ENCODE measurements at regions not wholly inside any gene's neighbourhood (a gene's known extent, or its start where the extent isn't known, plus 50 kb on each side); places are given as distances from the start of the nearest gene placed in this dataset.

- Histone ChIP-seq H2BK15ac (ENCODE audit: low read depth, poor library complexity, severe bottlenecking) (no peak overlapping the region), H2BK5ac (ENCODE audit: low read depth, low read length, poor library complexity, severe bottlenecking) (no peak overlapping the region), H3K79me1 (replicated peaks; ENCODE audit: low read length, poor library complexity, severe bottlenecking) (no peaks in the 10 kb centered on the region), H2AFZ (ENCODE audit: low read depth, low read length) (no peak overlapping the region), H3K4me1 (ENCODE audit: control insufficient read depth, insufficient read depth, low read depth, low read length) (no peaks in the 10 kb centered on the region), H3K27ac (ENCODE audit: low read length, poor library complexity, severe bottlenecking) (no peak overlapping the region), H3K9me3 (ENCODE audit: control insufficient read depth, low read length) (peaks cover 8% of the 10 kb centered on the region), H3K9ac (ENCODE audit: low read length) (no peak overlapping the region), H2BK12ac (ENCODE audit: low read length in 2 of 2) (no peak overlapping the region), H4K91ac (ENCODE audit: low read length) (no peak overlapping the region), H3K23ac (ENCODE audit: low read length in 2 of 2) (no peak overlapping the region), H3K4ac (ENCODE audit: low read depth in 1 of 2, low read length in 2 of 2) (no peak overlapping the region), H3K4me2 (ENCODE audit: low read length, poor library complexity, severe bottlenecking) (no peak overlapping the region), H3K18ac (ENCODE audit: low read depth in 1 of 2, low read length in 2 of 2) (no peak overlapping the region), H2BK120ac (ENCODE audit: low read depth, low read length) (no peak overlapping the region), H2AK5ac (ENCODE audit: low read length, severe bottlenecking) (no peak overlapping the region), H3K36me3 (ENCODE audit: control insufficient read depth in 1 of 2, insufficient read depth in 2 of 2, low read depth in 1 of 2, low read length in 2 of 2) (no peaks in the 10 kb centered on the region), H4K8ac (ENCODE audit: low read length) (no peak overlapping the region), H3K27me3 (ENCODE audit: control insufficient read depth in 1 of 2, insufficient read depth in 1 of 2, low read length in 2 of 2) (no peaks in the 10 kb centered on the region), H3K4me3 (ENCODE audit: insufficient read depth in 1 of 2, low read depth in 1 of 2, low read length in 2 of 2) (no peak overlapping the region), H3K14ac (ENCODE audit: low read length in 2 of 2) (no peak overlapping the region)
- peak; percentile 19 for DNase-seq
- WGBS: no CpG with 5 or more reads among the region's 1 CpG
Observed at GRCh38 chr15:24861014-24861690, 93.6 kb upstream of the SNRPN start.

GRCh38 chr15:24862726-24863521 lies 91.9 kb upstream of the SNRPN start:
- no peak overlapping the region for H3K4ac ChIP-seq (ENCODE audit: low read depth in 1 of 2, low read length in 2 of 2)
- H2BK5ac ChIP-seq (ENCODE audit: low read depth, low read length, poor library complexity, severe bottlenecking): no peak overlapping the region
- H3K36me3 ChIP-seq (ENCODE audit: control insufficient read depth in 1 of 2, insufficient read depth in 2 of 2, low read depth in 1 of 2, low read length in 2 of 2): no peaks in the 10 kb centered on the region
- no peaks in the 10 kb centered on the region for H3K79me1 ChIP-seq (replicated peaks; ENCODE audit: low read length, poor library complexity, severe bottlenecking)
- no peak overlapping the region for H2BK12ac ChIP-seq (ENCODE audit: low read length in 2 of 2)
- no peak overlapping the region for H2AFZ ChIP-seq (ENCODE audit: low read depth, low read length)
- H3K27ac ChIP-seq (ENCODE audit: low read length, poor library complexity, severe bottlenecking): no peak overlapping the region
- H4K91ac ChIP-seq (ENCODE audit: low read length): no peak overlapping the region
- H3K23ac ChIP-seq (ENCODE audit: low read length in 2 of 2): no peak overlapping the region
- H3K18ac ChIP-seq (ENCODE audit: low read depth in 1 of 2, low read length in 2 of 2): peak overlapping the region in 1 of 2 experiments; percentile 40
- H4K8ac ChIP-seq (ENCODE audit: low read length): no peak overlapping the region
- no peak overlapping the region for H2BK120ac ChIP-seq (ENCODE audit: low read depth, low read length)
- no peak overlapping the region for H3K4me2 ChIP-seq (ENCODE audit: low read length, poor library complexity, severe bottlenecking)
- H2BK15ac ChIP-seq (ENCODE audit: low read depth, poor library complexity, severe bottlenecking): no peak overlapping the region
- H3K9ac ChIP-seq (ENCODE audit: low read length): no peak overlapping the region
- H3K4me1 ChIP-seq (ENCODE audit: control insufficient read depth, insufficient read depth, low read depth, low read length): no peaks in the 10 kb centered on the region
- H3K14ac ChIP-seq (ENCODE audit: low read length in 2 of 2): no peak overlapping the region
- peak; percentile 61 for DNase-seq
- H3K4me3 ChIP-seq (ENCODE audit: insufficient read depth in 1 of 2, low read depth in 1 of 2, low read length in 2 of 2): no peak overlapping the region
- H3K27me3 ChIP-seq (ENCODE audit: control insufficient read depth in 1 of 2, insufficient read depth in 1 of 2, low read length in 2 of 2): no peaks in the 10 kb centered on the region
- 60% methylated on average over 6 of the region's 6 CpGs for WGBS
- H2AK5ac ChIP-seq (ENCODE audit: low read length, severe bottlenecking): no peak overlapping the region
- H3K9me3 ChIP-seq (ENCODE audit: control insufficient read depth, low read length): peaks cover 5% of the 10 kb centered on the region

GRCh38 chr15:24865303-24865702 lies 89.5 kb upstream of the SNRPN start:
- H4K91ac ChIP-seq (ENCODE audit: low read length): no peak overlapping the region
- no peak overlapping the region for H3K9ac ChIP-seq (ENCODE audit: low read length)
- H3K4me2 ChIP-seq (ENCODE audit: low read length, poor library complexity, severe bottlenecking): no peak overlapping the region
- no peak overlapping the region for H2AFZ ChIP-seq (ENCODE audit: low read depth, low read length)
- H2BK5ac ChIP-seq (ENCODE audit: low read depth, low read length, poor library complexity, severe bottlenecking): no peak overlapping the region
- H3K18ac ChIP-seq (ENCODE audit: low read depth in 1 of 2, low read length in 2 of 2): no peak overlapping the region
- H3K23ac ChIP-seq (ENCODE audit: low read length in 2 of 2): no peak overlapping the region
- H2AK5ac ChIP-seq (ENCODE audit: low read length, severe bottlenecking): no peak overlapping the region
- H3K4me3 ChIP-seq (ENCODE audit: insufficient read depth in 1 of 2, low read depth in 1 of 2, low read length in 2 of 2): no peak overlapping the region
- H3K79me1 ChIP-seq (replicated peaks; ENCODE audit: low read length, poor library complexity, severe bottlenecking): no peaks in the 10 kb centered on the region
- H3K14ac ChIP-seq (ENCODE audit: low read length in 2 of 2): no peak overlapping the region
- no peaks in the 10 kb centered on the region for H3K27me3 ChIP-seq (ENCODE audit: control insufficient read depth in 1 of 2, insufficient read depth in 1 of 2, low read length in 2 of 2)
- 39% methylated on average over 3 of the region's 4 CpGs for WGBS
- no peak overlapping the region for H2BK12ac ChIP-seq (ENCODE audit: low read length in 2 of 2)
- DNase-seq: peak; percentile 30
- H3K4ac ChIP-seq (ENCODE audit: low read depth in 1 of 2, low read length in 2 of 2): no peak overlapping the region
- H3K27ac ChIP-seq (ENCODE audit: low read length, poor library complexity, severe bottlenecking): no peak overlapping the region
- H3K36me3 ChIP-seq (ENCODE audit: control insufficient read depth in 1 of 2, insufficient read depth in 2 of 2, low read depth in 1 of 2, low read length in 2 of 2): no peaks in the 10 kb centered on the region
- H3K9me3 ChIP-seq (ENCODE audit: control insufficient read depth, low read length): peaks cover 11% of the 10 kb centered on the region
- H4K8ac ChIP-seq (ENCODE audit: low read length): no peak overlapping the region
- H2BK15ac ChIP-seq (ENCODE audit: low read depth, poor library complexity, severe bottlenecking): no peak overlapping the region
- H2BK120ac ChIP-seq (ENCODE audit: low read depth, low read length): no peak overlapping the region
- no peaks in the 10 kb centered on the region for H3K4me1 ChIP-seq (ENCODE audit: control insufficient read depth, insufficient read depth, low read depth, low read length)

GRCh38 chr15:24877174-24877573 lies 77.6 kb upstream of the SNRPN start:
- H4K8ac ChIP-seq (ENCODE audit: low read length): no peak overlapping the region
- H3K9me3 ChIP-seq (ENCODE audit: control insufficient read depth, low read length): peaks cover 13% of the 10 kb centered on the region
- no peak overlapping the region for H3K4me2 ChIP-seq (ENCODE audit: low read length, poor library complexity, severe bottlenecking)
- H2BK5ac ChIP-seq (ENCODE audit: low read depth, low read length, poor library complexity, severe bottlenecking): no peak overlapping the region
- WGBS: 83% methylated on average over 7 of the region's 7 CpGs
- no peaks in the 10 kb centered on the region for H3K36me3 ChIP-seq (ENCODE audit: control insufficient read depth in 1 of 2, insufficient read depth in 2 of 2, low read depth in 1 of 2, low read length in 2 of 2)
- H3K27me3 ChIP-seq (ENCODE audit: control insufficient read depth in 1 of 2, insufficient read depth in 1 of 2, low read length in 2 of 2): no peaks in the 10 kb centered on the region
- H2AK5ac ChIP-seq (ENCODE audit: low read length, severe bottlenecking): no peak overlapping the region
- H3K79me1 ChIP-seq (replicated peaks; ENCODE audit: low read length, poor library complexity, severe bottlenecking): no peaks in the 10 kb centered on the region
- H3K9ac ChIP-seq (ENCODE audit: low read length): no peak overlapping the region
- no peak overlapping the region for H2BK12ac ChIP-seq (ENCODE audit: low read length in 2 of 2)
- DNase-seq: no peak
- no peak overlapping the region for H3K4me3 ChIP-seq (ENCODE audit: insufficient read depth in 1 of 2, low read depth in 1 of 2, low read length in 2 of 2)
- H2AFZ ChIP-seq (ENCODE audit: low read depth, low read length): no peak overlapping the region
- no peak overlapping the region for H3K18ac ChIP-seq (ENCODE audit: low read depth in 1 of 2, low read length in 2 of 2)
- H3K14ac ChIP-seq (ENCODE audit: low read length in 2 of 2): no peak overlapping the region
- no peak overlapping the region for H4K91ac ChIP-seq (ENCODE audit: low read length)
- no peaks in the 10 kb centered on the region for H3K4me1 ChIP-seq (ENCODE audit: control insufficient read depth, insufficient read depth, low read depth, low read length)
- no peak overlapping the region for H3K4ac ChIP-seq (ENCODE audit: low read depth in 1 of 2, low read length in 2 of 2)
- no peak overlapping the region for H3K23ac ChIP-seq (ENCODE audit: low read length in 2 of 2)
- H2BK15ac ChIP-seq (ENCODE audit: low read depth, poor library complexity, severe bottlenecking): no peak overlapping the region
- no peak overlapping the region for H2BK120ac ChIP-seq (ENCODE audit: low read depth, low read length)
- H3K27ac ChIP-seq (ENCODE audit: low read length, poor library complexity, severe bottlenecking): no peak overlapping the region

Measured in mesenchymal stem cell (in vitro differentiated cells and primary cell).